GM12872 (cell line): ENCODE measurements at regions not wholly inside any gene's neighbourhood (a gene's known extent, or its start where the extent isn't known, plus 50 kb on each side); places are given as distances from the start of the nearest gene placed in this dataset.

ENCODE experiments used
- TF ChIP-seq, protein P1 (sequence below): IDR thresholded peaks from 3 replicates; pipeline ENCODE4 v1.5.1; 2011; ENCODE audit warnings: low read depth, mild to moderate bottlenecking, low read length, moderate library complexity; ENCODE audit not compliant: insufficient read depth

DNA sequence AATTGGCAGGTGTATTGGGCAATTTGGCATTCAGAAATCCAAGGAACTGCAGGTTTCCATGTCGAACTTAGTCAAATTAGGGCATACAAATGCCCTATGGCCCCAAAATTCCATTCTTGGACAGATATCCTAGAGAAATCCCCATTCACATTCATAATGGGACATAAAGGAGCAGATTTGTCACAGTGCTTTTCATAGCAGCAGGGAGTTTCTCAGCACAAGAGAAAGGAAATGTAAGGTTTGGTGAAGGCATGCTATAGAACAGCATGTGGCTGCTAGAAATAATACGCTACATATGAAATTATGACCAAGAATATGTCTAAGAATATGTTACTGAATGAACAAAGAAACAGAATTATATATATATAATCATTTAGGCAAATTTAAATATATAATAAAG, 437.5 kb upstream of the BOD1L1 start:
- TF ChIP-seq, protein P1, sequence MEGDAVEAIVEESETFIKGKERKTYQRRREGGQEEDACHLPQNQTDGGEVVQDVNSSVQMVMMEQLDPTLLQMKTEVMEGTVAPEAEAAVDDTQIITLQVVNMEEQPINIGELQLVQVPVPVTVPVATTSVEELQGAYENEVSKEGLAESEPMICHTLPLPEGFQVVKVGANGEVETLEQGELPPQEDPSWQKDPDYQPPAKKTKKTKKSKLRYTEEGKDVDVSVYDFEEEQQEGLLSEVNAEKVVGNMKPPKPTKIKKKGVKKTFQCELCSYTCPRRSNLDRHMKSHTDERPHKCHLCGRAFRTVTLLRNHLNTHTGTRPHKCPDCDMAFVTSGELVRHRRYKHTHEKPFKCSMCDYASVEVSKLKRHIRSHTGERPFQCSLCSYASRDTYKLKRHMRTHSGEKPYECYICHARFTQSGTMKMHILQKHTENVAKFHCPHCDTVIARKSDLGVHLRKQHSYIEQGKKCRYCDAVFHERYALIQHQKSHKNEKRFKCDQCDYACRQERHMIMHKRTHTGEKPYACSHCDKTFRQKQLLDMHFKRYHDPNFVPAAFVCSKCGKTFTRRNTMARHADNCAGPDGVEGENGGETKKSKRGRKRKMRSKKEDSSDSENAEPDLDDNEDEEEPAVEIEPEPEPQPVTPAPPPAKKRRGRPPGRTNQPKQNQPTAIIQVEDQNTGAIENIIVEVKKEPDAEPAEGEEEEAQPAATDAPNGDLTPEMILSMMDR: no peak

DNA sequence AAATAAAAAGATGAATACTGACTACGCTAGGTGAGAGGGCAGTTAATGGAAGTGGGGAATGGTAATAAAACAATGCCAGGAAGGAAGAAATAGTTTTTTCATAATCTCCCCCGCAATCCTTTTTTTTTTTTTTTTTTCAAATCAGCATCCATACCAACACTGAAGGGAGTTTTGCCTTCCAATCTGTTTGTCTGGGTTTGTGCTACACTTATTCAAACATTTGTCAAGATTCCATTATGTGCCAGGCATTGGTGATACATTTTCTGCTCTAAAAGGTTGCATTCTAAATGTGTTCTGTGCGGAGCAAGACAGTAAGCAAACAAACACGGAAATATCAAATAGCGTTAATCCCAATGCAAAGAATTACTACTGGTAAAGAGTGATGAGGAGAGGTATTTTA, 437.9 kb upstream of the BOD1L1 start:
- TF ChIP-seq, protein P1: no peak

DNA sequence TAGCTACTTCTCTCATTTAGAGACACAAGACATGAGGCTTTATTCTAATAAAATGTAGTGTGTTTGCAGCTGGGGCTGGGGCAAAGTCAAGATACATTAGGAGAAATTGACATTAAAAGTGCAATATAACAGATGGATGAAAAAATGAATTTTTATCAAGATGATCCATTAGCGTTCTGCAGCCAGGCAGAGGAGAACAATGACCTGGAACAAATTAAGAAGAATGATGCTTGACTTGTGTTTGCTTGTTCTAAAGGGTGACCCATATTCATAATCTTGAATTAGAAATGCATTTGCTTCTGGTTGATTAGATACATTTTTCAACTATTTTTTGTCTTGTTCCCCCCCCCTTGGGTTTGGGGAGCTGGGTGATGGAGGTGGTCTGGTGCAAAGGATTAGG, 439.5 kb upstream of the BOD1L1 start:
- TF ChIP-seq, protein P1: no peak

DNA sequence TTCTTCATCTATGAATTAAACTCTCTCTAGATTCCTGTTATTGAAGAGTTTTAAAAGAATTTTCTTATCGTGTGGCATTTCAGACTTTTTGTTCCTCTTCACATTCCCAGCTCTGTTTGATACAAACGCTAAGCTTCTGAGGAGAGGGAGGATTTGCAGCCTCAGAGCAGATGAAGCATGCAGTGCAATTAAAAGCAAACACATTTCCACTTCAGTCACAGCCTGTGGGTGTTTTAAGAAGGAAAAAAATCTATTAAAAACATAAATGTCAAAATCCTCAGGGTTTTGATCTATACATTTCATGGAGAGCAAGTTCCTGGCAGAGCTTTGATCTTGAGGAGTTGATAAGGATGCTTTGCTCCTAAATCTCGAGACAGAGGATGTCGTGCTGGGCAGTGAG, 442.4 kb upstream of the BOD1L1 start:
- TF ChIP-seq, protein P1: no peak

DNA sequence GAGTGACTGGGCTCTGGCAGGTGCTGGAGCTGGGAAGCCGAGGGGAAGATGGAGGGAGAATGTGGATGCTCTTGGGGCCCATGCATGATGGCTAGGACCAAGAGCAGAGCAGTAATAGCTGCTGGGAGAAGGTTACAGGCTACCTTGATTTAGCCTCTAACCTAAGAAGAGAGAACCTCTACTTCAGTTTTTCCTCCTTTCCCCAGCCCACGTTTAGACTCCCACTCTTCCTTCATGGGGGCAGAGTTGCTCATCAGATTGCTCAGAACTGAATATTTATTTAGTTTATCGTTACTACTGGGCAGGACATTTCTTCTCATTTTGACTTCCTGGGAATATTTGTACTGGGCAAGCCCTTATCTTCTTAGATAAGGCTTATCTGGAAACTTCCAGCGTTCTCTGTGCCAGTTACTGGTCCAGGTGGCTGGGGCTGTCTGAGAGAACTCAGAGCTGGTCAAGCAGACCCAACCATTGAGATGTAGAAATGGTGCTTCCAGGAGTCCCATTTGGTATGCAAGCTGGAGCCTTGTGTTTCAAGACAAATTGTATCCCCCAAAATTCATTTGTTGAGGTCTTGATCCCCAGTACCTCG, 442.9 kb upstream of the BOD1L1 start:
- TF ChIP-seq, protein P1: no peak

DNA sequence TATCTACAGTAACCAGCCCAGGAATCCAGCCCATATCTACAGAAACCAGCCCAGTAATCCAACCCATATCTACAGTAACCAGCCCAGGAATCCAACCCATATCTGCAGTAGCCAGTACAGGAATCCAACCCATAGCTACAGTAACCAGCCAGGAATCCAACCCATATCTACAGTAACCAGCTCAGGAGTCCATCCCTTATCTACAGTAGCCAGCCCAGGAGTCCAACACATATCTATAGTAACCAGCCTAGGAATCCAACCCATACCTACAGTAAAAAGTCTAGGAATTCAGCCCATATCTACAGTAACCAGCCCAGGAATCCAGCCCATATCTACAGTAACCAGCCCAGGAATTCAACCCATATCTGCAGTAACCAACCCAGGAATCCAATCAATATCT, 445.0 kb upstream of the BOD1L1 start:
- TF ChIP-seq, protein P1: no peak

DNA sequence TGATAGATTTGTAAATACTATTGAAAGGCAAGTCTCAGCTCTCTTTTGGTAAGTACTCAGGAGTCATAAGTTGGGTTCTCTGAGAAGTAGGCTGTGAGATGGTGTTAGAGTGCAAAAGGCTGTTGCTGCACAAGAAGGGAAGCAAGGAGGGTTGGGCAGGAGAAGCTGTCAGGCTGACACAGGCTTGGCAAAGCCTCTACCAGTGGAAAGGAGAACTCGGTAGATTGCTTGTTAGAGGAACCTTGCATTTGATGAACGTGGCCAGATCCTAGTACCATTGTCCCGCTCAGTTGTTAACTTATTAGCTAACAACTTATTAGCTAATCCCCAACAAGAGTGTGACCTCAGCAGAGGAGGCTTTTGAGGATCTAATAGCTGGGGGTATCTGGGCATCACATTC, 449.3 kb upstream of the BOD1L1 start:
- TF ChIP-seq, protein P1: no peak
